GM18868 (cell line): ENCODE measurements at regions not wholly inside any gene's neighbourhood (a gene's known extent, or its start where the extent isn't known, plus 50 kb on each side); places are given as distances from the start of the nearest gene placed in this dataset.

Experiments used
- ATAC-seq: cut with Tn5 transposase; IDR thresholded peaks from one replicate; pipeline ENCODE4 v1.9.1; 2021; ENCODE audit warnings: mild to moderate bottlenecking, moderate library complexity; ENCODE audit not compliant: unreplicated experiment

DNA sequence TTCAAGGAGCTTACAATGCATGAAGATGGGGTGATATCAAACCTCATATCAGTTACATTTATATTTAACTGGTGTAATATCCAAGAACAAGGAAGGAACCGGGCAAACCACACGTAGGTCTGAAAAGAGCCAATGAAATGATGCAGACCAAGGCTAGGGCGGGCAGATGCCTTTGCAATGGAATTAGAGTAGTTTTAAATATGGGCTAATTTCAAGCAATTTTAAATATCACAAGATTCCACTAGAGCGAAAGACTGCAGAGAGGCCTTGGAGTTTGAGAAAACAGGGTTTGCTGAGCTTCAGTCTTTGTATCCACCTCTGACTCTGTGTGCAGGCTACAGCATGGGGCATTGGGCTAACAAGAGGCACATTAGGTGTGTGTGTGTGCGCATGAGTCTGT, 53.9 kb upstream of the ZNF536 start:
- ATAC-seq = no peak

- no peak for ATAC-seq
These were observed 53.2 kb upstream of the ZNF536 start for GRCh38 chr19:30318936-30319335.

DNA sequence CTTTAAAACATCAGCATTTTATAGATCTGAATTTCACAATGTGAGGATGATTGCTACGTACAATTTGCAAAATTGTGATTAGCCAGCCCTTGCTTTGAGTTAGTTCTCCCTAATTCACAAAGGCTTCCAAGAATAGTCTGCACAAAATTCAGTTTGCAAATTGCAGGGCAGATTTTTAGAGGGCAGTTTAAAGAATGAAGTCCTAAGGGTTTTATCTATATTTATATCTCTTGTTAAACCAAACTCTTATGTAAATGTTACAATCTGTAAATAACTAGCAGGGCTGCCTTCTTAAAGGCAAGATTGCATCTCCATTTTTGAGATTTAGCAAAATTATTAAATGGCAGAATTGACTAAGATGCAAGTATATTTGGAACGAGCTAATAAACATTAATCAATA, 52.8 kb upstream of the ZNF536 start:
- ATAC-seq = no peak

DNA sequence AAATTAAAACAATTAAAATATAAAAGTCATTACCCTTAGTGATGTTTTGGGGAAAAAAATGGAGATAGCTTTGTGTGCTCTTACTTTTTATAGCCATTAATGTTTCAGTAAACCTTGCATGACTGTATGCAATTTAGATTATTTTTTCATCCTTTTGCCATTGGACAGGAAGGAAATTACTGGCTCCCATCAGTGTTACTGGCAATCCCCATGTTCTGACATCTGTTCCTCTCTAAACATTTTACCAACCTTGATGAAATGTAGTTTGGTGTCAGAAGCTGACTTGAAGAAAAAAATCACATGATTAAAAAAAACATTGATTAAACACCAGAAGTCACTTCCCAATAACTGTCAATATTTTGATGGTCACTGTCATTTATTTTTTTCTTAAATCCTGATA, 52.3 kb upstream of the ZNF536 start:
- ATAC-seq = no peak

GRCh38 chr19:30320466-30320865, 51.7 kb upstream of the ZNF536 start:
- no peak for ATAC-seq

DNA sequence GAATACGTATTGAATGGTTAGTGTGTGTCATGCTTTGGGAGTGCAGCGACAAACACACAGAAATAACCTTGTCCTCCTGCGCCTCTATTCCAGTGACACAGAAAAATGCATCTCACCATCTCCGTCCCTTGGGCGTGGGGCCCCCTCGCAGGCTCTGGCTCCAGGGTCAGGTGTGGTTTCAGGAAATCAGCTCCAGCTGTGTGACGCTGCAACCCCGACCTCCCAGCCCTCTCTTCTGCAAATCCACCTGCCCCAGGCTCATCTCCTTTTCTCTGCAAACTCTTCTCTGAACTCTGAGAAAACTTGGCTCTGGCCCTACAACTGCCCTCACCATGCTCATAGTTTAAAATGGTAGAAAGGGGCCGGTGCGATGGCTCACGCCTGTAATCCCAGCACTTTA, 51.3 kb upstream of the ZNF536 start:
- ATAC-seq = no peak
